HCEC 1CT (cell line): ENCODE measurements at regions not wholly inside any gene's neighbourhood (a gene's known extent, or its start where the extent isn't known, plus 50 kb on each side); places are given as distances from the start of the nearest gene placed in this dataset.

Experiments
- DNase-seq: peaks from one replicate; pipeline ENCODE4 v3.0.0-alpha.2; 2017

- DNase-seq, result peak; percentile 61
These were observed 362.7 kb upstream of the DDI1 start for GRCh38 chr11:103673773-103674172.

GRCh38 chr11:103676413-103676812 lies 360.0 kb upstream of the DDI1 start:
- DNase-seq, result peak; percentile 17

- DNase-seq, result no peak
These were observed 355.6 kb upstream of the DDI1 start for GRCh38 chr11:103680826-103681225.

GRCh38 chr11:103681855-103682254 lies 354.6 kb upstream of the DDI1 start:
- DNase-seq, result no peak

GRCh38 chr11:103682318-103683184 lies 353.9 kb upstream of the DDI1 start:
- peak; percentile 65 for DNase-seq

GRCh38 chr11:103683576-103683975 lies 352.9 kb upstream of the DDI1 start:
- peak; percentile 16 for DNase-seq

- no peak for DNase-seq
These were observed 347.5 kb upstream of the DDI1 start for GRCh38 chr11:103688924-103689323.

- DNase-seq, result no peak
These were observed 346.1 kb upstream of the DDI1 start for GRCh38 chr11:103690356-103690755.

GRCh38 chr11:103696123-103696522 lies 340.3 kb upstream of the DDI1 start:
- DNase-seq, result no peak

- DNase-seq, result no peak
These were observed 337.2 kb upstream of the DDI1 start for GRCh38 chr11:103699216-103699615.

- DNase-seq, result no peak
These were observed 336.8 kb upstream of the DDI1 start for GRCh38 chr11:103699656-103700055.

GRCh38 chr11:103700622-103701021 lies 335.8 kb upstream of the DDI1 start:
- DNase-seq, result peak; percentile 78

- DNase-seq, result no peak
These were observed 333.0 kb upstream of the DDI1 start for GRCh38 chr11:103703437-103703836.

- DNase-seq, result no peak
These were observed 332.5 kb upstream of the DDI1 start for GRCh38 chr11:103703954-103704353.

GRCh38 chr11:103705642-103706041 lies 330.8 kb upstream of the DDI1 start:
- DNase-seq, result no peak

GRCh38 chr11:103709371-103709770 lies 327.1 kb upstream of the DDI1 start:
- DNase-seq, result no peak

- peak; percentile 60 for DNase-seq
These were observed 322.2 kb upstream of the DDI1 start for GRCh38 chr11:103714246-103714645.

GRCh38 chr11:103716363-103716762 lies 320.1 kb upstream of the DDI1 start:
- DNase-seq, result no peak

GRCh38 chr11:103727262-103727661 lies 309.2 kb upstream of the DDI1 start:
- DNase-seq, result no peak

- DNase-seq, result no peak
These were observed 306.8 kb upstream of the DDI1 start for GRCh38 chr11:103729617-103730016.

GRCh38 chr11:103730131-103730940 lies 306.1 kb upstream of the DDI1 start:
- DNase-seq, result peak; percentile 39

GRCh38 chr11:103731670-103732069 lies 304.8 kb upstream of the DDI1 start:
- DNase-seq, result no peak

- DNase-seq, result no peak
These were observed 302.6 kb upstream of the DDI1 start for GRCh38 chr11:103733889-103734288.

GRCh38 chr11:103735497-103736032 lies 300.9 kb upstream of the DDI1 start:
- no peak for DNase-seq
